22Rv1 (cell line): ENCODE measurements at regions not wholly inside any gene's neighbourhood (a gene's known extent, or its start where the extent isn't known, plus 50 kb on each side); places are given as distances from the start of the nearest gene placed in this dataset.
"Not testable (repeated sequence)": the region's sequence is repeated elsewhere in the genome, so short reads cannot be mapped to it uniquely, and the experiment has no call there.

Experiments
- CTCF ChIP-seq: fragments of 450-650 bp; IDR thresholded peaks from 2 replicates; pipeline ENCODE4 v1.5.1; 2017; ENCODE audit warnings: mild to moderate bottlenecking
- ZFX ChIP-seq: fragments of 450-650 bp; IDR thresholded peaks from 2 replicates; pipeline ENCODE4 v1.6.1; 2017; ENCODE audit warnings: antibody characterized with exemption, borderline replicate concordance

- TF ChIP-seq CTCF, ZFX: not testable (repeated sequence)
Observed at GRCh38 chr6:23854154-23854553, 271.9 kb upstream of the NRSN1 start.
